HEK293 (cell line): ENCODE measurements at regions not wholly inside any gene's neighbourhood (a gene's known extent, or its start where the extent isn't known, plus 50 kb on each side); places are given as distances from the start of the nearest gene placed in this dataset.

ENCODE experiments used
- CTCF ChIA-PET: fragments of 350-600 bp; formaldehyde crosslinking; extraction: SDS; loops from one replicate; lab custom pipeline; 2021; ENCODE audit warnings: antibody characterized with exemption; lab: Yijun Ruan, JAX
- POLR2A ChIA-PET: fragments of 300-600 bp; formaldehyde crosslinking; extraction: SDS; loops from one replicate; lab custom pipeline; 2020; ENCODE audit warnings: antibody characterized with exemption, inconsistent platforms; lab: Yijun Ruan, JAX
- H3K27ac ChIP-seq: fragments of 200-500 bp; sonication (Bioruptor generic); 2 replicates; pipeline ENCODE4 v1.5.1; 2014; ENCODE audit warnings: low read depth, low read length, control low read depth, inconsistent platforms; ENCODE audit errors: extremely low read depth
- H3K36me3 ChIP-seq, 2 experiments: fragments of 200-500 bp in 1 of 2; sonication (Bioruptor generic) in 1 of 2; 1 replicate in 1 of 2; 2 replicates in 1 of 2; pipeline ENCODE4 v1.5.1; 2014 to 2017; ENCODE audit warnings: inconsistent platforms in 2 of 2, low read length in 2 of 2; ENCODE audit not compliant: control insufficient read depth in 2 of 2, insufficient read depth in 1 of 2
- H3K4me1 ChIP-seq: fragments of 200-500 bp; sonication (Bioruptor generic); 2 replicates; pipeline ENCODE4 v1.5.1; 2014; ENCODE audit warnings: mild to moderate bottlenecking, low read length, inconsistent platforms; ENCODE audit not compliant: control insufficient read depth, insufficient read depth
- H3K4me3 ChIP-seq: 2 replicates; pipeline ENCODE4 v1.5.1; 2011; ENCODE audit warnings: low read depth, mild to moderate bottlenecking, control low read depth, low read length, moderate library complexity
- H3K9me3 ChIP-seq: fragments of 200-500 bp; sonication (Bioruptor generic); 2 replicates; pipeline ENCODE4 v1.5.1; 2014; ENCODE audit warnings: low read depth, low read length, inconsistent platforms; ENCODE audit not compliant: control insufficient read depth, insufficient read depth
- BCL11B ChIP-seq: fragments of 450-650 bp; formaldehyde crosslinking; IDR thresholded peaks from 2 replicates; pipeline ENCODE4 v1.5.1; 2016; ENCODE audit warnings: low read depth, missing biosample characterization, missing genetic modification characterization
- OVOL3 ChIP-seq: fragments of 450-650 bp; formaldehyde crosslinking; IDR thresholded peaks from 2 replicates; pipeline ENCODE4 v1.5.1; 2016; ENCODE audit warnings: missing biosample characterization, missing genetic modification characterization
- TRIM28 ChIP-seq: IDR thresholded peaks from 2 replicates; pipeline ENCODE4 v1.6.1; 2011; ENCODE audit warnings: low read length, control low read depth, borderline replicate concordance
- ZBTB17 ChIP-seq: fragments of 450-650 bp; formaldehyde crosslinking; IDR thresholded peaks from 2 replicates; pipeline ENCODE4 v1.5.1; 2016; ENCODE audit warnings: missing biosample characterization, missing genetic modification characterization
- ZBTB7A ChIP-seq: fragments of 450-650 bp; formaldehyde crosslinking; IDR thresholded peaks from 2 replicates; pipeline ENCODE4 v1.5.1; 2016; ENCODE audit warnings: low read depth, missing biosample characterization, missing genetic modification characterization
- ZNF121 ChIP-seq: fragments of 450-650 bp; formaldehyde crosslinking; IDR thresholded peaks from 2 replicates; pipeline ENCODE4 v1.5.1; 2016; ENCODE audit warnings: missing biosample characterization, missing genetic modification characterization
- ZNF223 ChIP-seq: fragments of 450-650 bp; formaldehyde crosslinking; IDR thresholded peaks from 2 replicates; pipeline ENCODE4 v1.5.1; 2016; ENCODE audit warnings: missing biosample characterization, missing genetic modification characterization
- ZNF350 ChIP-seq: fragments of 450-650 bp; formaldehyde crosslinking; IDR thresholded peaks from 2 replicates; pipeline ENCODE4 v1.5.0; 2017; ENCODE audit warnings: missing biosample characterization, mild to moderate bottlenecking, missing genetic modification characterization
- ZNF391 ChIP-seq: fragments of 450-650 bp; formaldehyde crosslinking; IDR thresholded peaks from 2 replicates; pipeline ENCODE4 v1.5.1; 2016; ENCODE audit warnings: low read depth, missing biosample characterization, missing genetic modification characterization, borderline replicate concordance
- ZNF555 ChIP-seq: fragments of 450-650 bp; formaldehyde crosslinking; conservative IDR thresholded peaks from 2 replicates; pipeline ENCODE4 v1.5.1; 2017; ENCODE audit warnings: missing biosample characterization, mild to moderate bottlenecking, missing genetic modification characterization, inconsistent platforms
- ZNF561 ChIP-seq: fragments of 450-650 bp; IDR thresholded peaks from 2 replicates; pipeline ENCODE4 v1.5.1; 2018; ENCODE audit warnings: missing biosample characterization, missing genetic modification characterization, borderline replicate concordance
- ZNF623 ChIP-seq: fragments of 450-650 bp; formaldehyde crosslinking; IDR thresholded peaks from 2 replicates; pipeline ENCODE4 v1.5.1; 2016; ENCODE audit warnings: missing biosample characterization, missing genetic modification characterization
- ZNF629 ChIP-seq: fragments of 450-650 bp; formaldehyde crosslinking; IDR thresholded peaks from 2 replicates; pipeline ENCODE4 v1.5.1; 2017; ENCODE audit warnings: missing biosample characterization, missing genetic modification characterization
- ZNF701 ChIP-seq: fragments of 450-650 bp; formaldehyde crosslinking; IDR thresholded peaks from 2 replicates; pipeline ENCODE4 v1.5.1; 2016; ENCODE audit warnings: missing biosample characterization, missing genetic modification characterization
- ZNF777 ChIP-seq: fragments of 450-650 bp; formaldehyde crosslinking; IDR thresholded peaks from 2 replicates; pipeline ENCODE4 v1.5.1; 2017; ENCODE audit warnings: missing biosample characterization, missing genetic modification characterization, borderline replicate concordance
- ZNF791 ChIP-seq: fragments of 450-650 bp; formaldehyde crosslinking; IDR thresholded peaks from 2 replicates; pipeline ENCODE4 v1.5.1; 2016; ENCODE audit warnings: missing biosample characterization, missing genetic modification characterization
- TF ChIP-seq, protein P1 (sequence below): fragments of 450-650 bp; formaldehyde crosslinking; IDR thresholded peaks from 2 replicates; pipeline ENCODE4 v1.5.1; 2016; ENCODE audit warnings: missing biosample characterization, missing genetic modification characterization
- TF ChIP-seq, protein P2 (sequence below): fragments of 450-650 bp; formaldehyde crosslinking; optimal IDR thresholded peaks from 2 replicates; pipeline ENCODE3; 2016; ENCODE audit warnings: missing biosample characterization, mild to moderate bottlenecking, missing genetic modification characterization

DNA sequence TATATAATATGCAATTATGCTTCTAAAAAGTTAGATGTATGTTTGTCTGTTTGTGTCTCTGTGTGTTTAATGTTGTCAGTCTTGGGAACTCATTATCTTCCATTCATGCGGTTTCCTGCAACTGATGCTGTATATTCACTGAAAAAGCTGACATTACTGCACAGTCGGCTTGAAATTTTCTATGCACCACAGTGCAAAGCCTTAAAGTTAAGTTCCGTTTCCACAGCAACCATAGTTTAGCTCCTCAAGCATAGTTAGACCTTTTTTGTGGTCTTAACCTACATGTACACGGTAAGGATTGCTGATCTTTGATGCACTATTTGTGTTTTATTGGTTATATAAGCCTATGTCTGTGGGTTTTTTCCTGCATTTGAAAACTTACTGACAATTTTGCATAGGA, 309.4 kb downstream of the KCNC2 start:
- no peaks in the 10 kb centered on the region for H3K9me3 ChIP-seq
- CTCF ChIA-PET, result no interaction called here
- POLR2A ChIA-PET, result no interaction called here
- no peaks in the 10 kb centered on the region for H3K36me3 ChIP-seq
- no peak overlapping the region for H3K27ac ChIP-seq
- TF ChIP-seq ZNF121, result no peak
- TF ChIP-seq ZNF391 (tag by site-specific recombination), result no peak
- TF ChIP-seq, protein P1, sequence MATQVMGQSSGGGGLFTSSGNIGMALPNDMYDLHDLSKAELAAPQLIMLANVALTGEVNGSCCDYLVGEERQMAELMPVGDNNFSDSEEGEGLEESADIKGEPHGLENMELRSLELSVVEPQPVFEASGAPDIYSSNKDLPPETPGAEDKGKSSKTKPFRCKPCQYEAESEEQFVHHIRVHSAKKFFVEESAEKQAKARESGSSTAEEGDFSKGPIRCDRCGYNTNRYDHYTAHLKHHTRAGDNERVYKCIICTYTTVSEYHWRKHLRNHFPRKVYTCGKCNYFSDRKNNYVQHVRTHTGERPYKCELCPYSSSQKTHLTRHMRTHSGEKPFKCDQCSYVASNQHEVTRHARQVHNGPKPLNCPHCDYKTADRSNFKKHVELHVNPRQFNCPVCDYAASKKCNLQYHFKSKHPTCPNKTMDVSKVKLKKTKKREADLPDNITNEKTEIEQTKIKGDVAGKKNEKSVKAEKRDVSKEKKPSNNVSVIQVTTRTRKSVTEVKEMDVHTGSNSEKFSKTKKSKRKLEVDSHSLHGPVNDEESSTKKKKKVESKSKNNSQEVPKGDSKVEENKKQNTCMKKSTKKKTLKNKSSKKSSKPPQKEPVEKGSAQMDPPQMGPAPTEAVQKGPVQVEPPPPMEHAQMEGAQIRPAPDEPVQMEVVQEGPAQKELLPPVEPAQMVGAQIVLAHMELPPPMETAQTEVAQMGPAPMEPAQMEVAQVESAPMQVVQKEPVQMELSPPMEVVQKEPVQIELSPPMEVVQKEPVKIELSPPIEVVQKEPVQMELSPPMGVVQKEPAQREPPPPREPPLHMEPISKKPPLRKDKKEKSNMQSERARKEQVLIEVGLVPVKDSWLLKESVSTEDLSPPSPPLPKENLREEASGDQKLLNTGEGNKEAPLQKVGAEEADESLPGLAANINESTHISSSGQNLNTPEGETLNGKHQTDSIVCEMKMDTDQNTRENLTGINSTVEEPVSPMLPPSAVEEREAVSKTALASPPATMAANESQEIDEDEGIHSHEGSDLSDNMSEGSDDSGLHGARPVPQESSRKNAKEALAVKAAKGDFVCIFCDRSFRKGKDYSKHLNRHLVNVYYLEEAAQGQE (tag by site-specific recombination), result no peak
- no peak for TF ChIP-seq ZNF777 (tag by site-specific recombination)
- TF ChIP-seq ZBTB17, result no peak
- no peak for TF ChIP-seq OVOL3 (tag by site-specific recombination)
- TF ChIP-seq ZNF791 (tag by site-specific recombination), result no peak
- TF ChIP-seq ZNF555 (tag by site-specific recombination), result no peak
- no peak for TF ChIP-seq TRIM28
- TF ChIP-seq ZNF701 (tag by site-specific recombination), result no peak
- TF ChIP-seq ZNF629, result no peak
- TF ChIP-seq ZBTB7A (tag by site-specific recombination), result no peak
- TF ChIP-seq, protein P2, sequence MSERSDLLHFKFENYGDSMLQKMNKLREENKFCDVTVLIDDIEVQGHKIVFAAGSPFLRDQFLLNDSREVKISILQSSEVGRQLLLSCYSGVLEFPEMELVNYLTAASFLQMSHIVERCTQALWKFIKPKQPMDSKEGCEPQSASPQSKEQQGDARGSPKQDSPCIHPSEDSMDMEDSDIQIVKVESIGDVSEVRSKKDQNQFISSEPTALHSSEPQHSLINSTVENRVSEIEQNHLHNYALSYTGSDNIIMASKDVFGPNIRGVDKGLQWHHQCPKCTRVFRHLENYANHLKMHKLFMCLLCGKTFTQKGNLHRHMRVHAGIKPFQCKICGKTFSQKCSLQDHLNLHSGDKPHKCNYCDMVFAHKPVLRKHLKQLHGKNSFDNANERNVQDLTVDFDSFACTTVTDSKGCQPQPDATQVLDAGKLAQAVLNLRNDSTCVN (tag by site-specific recombination), result no peak
- TF ChIP-seq BCL11B (tag by site-specific recombination), result no peak
- TF ChIP-seq ZNF623 (tag by site-specific recombination), result no peak
- no peaks in the 10 kb centered on the region for H3K4me1 ChIP-seq
- no peak overlapping the region for H3K4me3 ChIP-seq

DNA sequence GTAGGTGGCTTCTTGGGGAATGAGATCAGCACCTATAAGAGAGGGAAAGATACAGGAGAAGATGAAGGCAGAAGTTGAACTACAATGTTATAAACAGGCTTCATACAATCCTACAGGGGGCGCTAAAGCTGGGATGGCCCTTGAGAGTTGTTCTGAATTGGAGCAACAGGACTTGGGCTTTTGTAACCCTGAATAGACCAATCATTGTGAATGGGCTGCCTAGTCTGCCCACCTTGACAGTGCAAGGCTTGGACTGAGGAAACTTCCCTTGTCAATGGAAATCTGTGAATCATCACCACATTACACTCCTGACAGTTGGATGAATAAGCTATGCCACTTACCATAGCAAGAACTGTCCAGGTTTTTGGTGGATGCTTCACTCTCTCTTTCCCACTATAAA, 306.1 kb downstream of the KCNC2 start:
- H3K27ac ChIP-seq, result no peak overlapping the region
- TF ChIP-seq, protein P2 (tag by site-specific recombination), result no peak
- no peak for TF ChIP-seq ZNF561 (tag by site-specific recombination)
- no peak for TF ChIP-seq ZNF223
- TF ChIP-seq ZNF350 (tag by site-specific recombination), result no peak
- CTCF ChIA-PET, result interaction anchor here (0.7 to 2.5 kb wide), 5 partner anchors 8 to 525 kb away, joined by 3 to 15 read pairs (median 5); no protein-coding TSS in a partner anchor
- no peaks in the 10 kb centered on the region for H3K9me3 ChIP-seq
- no peaks in the 10 kb centered on the region for H3K4me1 ChIP-seq
- H3K36me3 ChIP-seq, result no peaks in the 10 kb centered on the region
- POLR2A ChIA-PET, result no interaction called here
- H3K4me3 ChIP-seq, result no peak overlapping the region
